DOHH2 (cell line): ENCODE measurements at regions not wholly inside any gene's neighbourhood (a gene's known extent, or its start where the extent isn't known, plus 50 kb on each side); places are given as distances from the start of the nearest gene placed in this dataset.

Source experiments
- H3F3A ChIP-seq: fragments of 200-600 bp; sonication (generic), shearing (Covaris generic); 2 replicates; pipeline ENCODE4 v1.6.0; 2016; ENCODE audit warnings: antibody characterized with exemption, mild to moderate bottlenecking; ENCODE audit not compliant: control insufficient read depth, insufficient read depth
- H3K27ac ChIP-seq: fragments of 200-600 bp; sonication (generic); 2 replicates; pipeline ENCODE4 v1.5.1; 2014; ENCODE audit warnings: low read depth, mild to moderate bottlenecking, low read length, moderate library complexity
- H3K27me3 ChIP-seq: fragments of 200-600 bp; sonication (generic); 2 replicates; pipeline ENCODE4 v1.6.1; 2014; ENCODE audit warnings: mild to moderate bottlenecking, low read length, mixed read lengths; ENCODE audit not compliant: control insufficient read depth
- H3K36me3 ChIP-seq: fragments of 200-600 bp; sonication (generic); 2 replicates; pipeline ENCODE4 v1.6.1; 2014; ENCODE audit warnings: mild to moderate bottlenecking, low read length, moderate library complexity, mixed read lengths; ENCODE audit not compliant: control insufficient read depth
- H3K4me1 ChIP-seq: fragments of 200-600 bp; sonication (generic); 2 replicates; pipeline ENCODE4 v1.6.1; 2014; ENCODE audit warnings: mild to moderate bottlenecking, low read length, mixed read lengths; ENCODE audit not compliant: control insufficient read depth
- H3K4me2 ChIP-seq: fragments of 200-600 bp; sonication (generic); 2 replicates; pipeline ENCODE4 v1.6.0; 2014; ENCODE audit warnings: mild to moderate bottlenecking, low read length, moderate library complexity
- H3K4me3 ChIP-seq: fragments of 200-600 bp; sonication (generic); 2 replicates; pipeline ENCODE4 v1.5.1; 2014; ENCODE audit warnings: mild to moderate bottlenecking, low read length, mixed read lengths
- H3K79me2 ChIP-seq: fragments of 200-600 bp; sonication (generic); 2 replicates; pipeline ENCODE4 v1.6.1; 2014; ENCODE audit warnings: mild to moderate bottlenecking, low read length, mixed read lengths; ENCODE audit not compliant: control insufficient read depth
- H3K9me2 ChIP-seq: fragments of 200-600 bp; sonication (generic); replicated peaks from 2 replicates; pipeline ENCODE4 v1.6.1; 2014; ENCODE audit warnings: mild to moderate bottlenecking, low read length, mixed read lengths; ENCODE audit not compliant: control insufficient read depth
- H3K9me3 ChIP-seq: fragments of 200-600 bp; sonication (generic); 2 replicates; pipeline ENCODE4 v1.6.1; 2014; ENCODE audit warnings: antibody characterized with exemption, low read length, mixed read lengths; ENCODE audit not compliant: control insufficient read depth, insufficient read depth
- H4K20me1 ChIP-seq: fragments of 200-600 bp; sonication (generic); 2 replicates; pipeline ENCODE4 v1.6.0; 2014; ENCODE audit warnings: low read depth, mild to moderate bottlenecking, antibody characterized with exemption, low read length, moderate library complexity; ENCODE audit not compliant: control insufficient read depth, insufficient read depth
- CTCF ChIP-seq: fragments of 200-600 bp; sonication (generic); IDR thresholded peaks from one replicate; pipeline ENCODE4 v1.5.1; 2014; ENCODE audit warnings: antibody characterized with exemption, mild to moderate bottlenecking, low read depth, low read length; ENCODE audit not compliant: poor library complexity, severe bottlenecking
- EZH2phosphoT487 ChIP-seq: fragments of 200-600 bp; sonication (generic); IDR thresholded peaks from 2 replicates; pipeline ENCODE4 v1.6.1; 2017; ENCODE audit warnings: borderline replicate concordance, mild to moderate bottlenecking, antibody characterized with exemption, low read length, moderate library complexity, mixed read lengths

GRCh38 chr9:85414390-85414789, 327.4 kb downstream of the AGTPBP1 start:
- Histone ChIP-seq H3K4me3 (no peak overlapping the region), H3K36me3 (no peaks in the 10 kb centered on the region), H4K20me1 (no peaks in the 10 kb centered on the region), H3F3A (no peaks in the 10 kb centered on the region), H3K4me2 (no peak overlapping the region), H3K27me3 (no peaks in the 10 kb centered on the region), H3K4me1 (no peaks in the 10 kb centered on the region), H3K9me2 (no peaks in the 10 kb centered on the region), H3K79me2 (no peaks in the 10 kb centered on the region), H3K9me3 (no peaks in the 10 kb centered on the region), H3K27ac (no peak overlapping the region)
- TF ChIP-seq EZH2phosphoT487 (no peak), CTCF (no peak)

- Histone ChIP-seq H4K20me1 (no peaks in the 10 kb centered on the region), H3K27ac (no peak overlapping the region), H3K4me1 (no peaks in the 10 kb centered on the region), H3K9me3 (no peaks in the 10 kb centered on the region), H3K4me3 (no peak overlapping the region), H3K79me2 (no peaks in the 10 kb centered on the region), H3K27me3 (no peaks in the 10 kb centered on the region), H3F3A (no peaks in the 10 kb centered on the region), H3K4me2 (no peak overlapping the region), H3K36me3 (no peaks in the 10 kb centered on the region), H3K9me2 (no peaks in the 10 kb centered on the region)
- TF ChIP-seq EZH2phosphoT487 (no peak), CTCF (no peak)
These were observed 333.3 kb downstream of the AGTPBP1 start for GRCh38 chr9:85408494-85408893.

- H4K20me1 ChIP-seq: no peaks in the 10 kb centered on the region
- no peak overlapping the region for H3K4me2 ChIP-seq
- no peaks in the 10 kb centered on the region for H3K9me3 ChIP-seq
- TF ChIP-seq CTCF (no peak), EZH2phosphoT487 (no peak)
- H3K9me2 ChIP-seq: no peaks in the 10 kb centered on the region
- no peaks in the 10 kb centered on the region for H3F3A ChIP-seq
- H3K4me3 ChIP-seq: no peak overlapping the region
- no peaks in the 10 kb centered on the region for H3K79me2 ChIP-seq
- no peaks in the 10 kb centered on the region for H3K4me1 ChIP-seq
- no peak overlapping the region for H3K27ac ChIP-seq
- no peaks in the 10 kb centered on the region for H3K36me3 ChIP-seq
- H3K27me3 ChIP-seq: no peaks in the 10 kb centered on the region
These were observed 336.2 kb downstream of the AGTPBP1 start for GRCh38 chr9:85405566-85405950.
